ENCODE measurements at regions not wholly inside any gene's neighbourhood (a gene's known extent, or its start where the extent isn't known, plus 50 kb on each side); places are given as distances from the start of the nearest gene placed in this dataset.

- Histone ChIP-seq H3K4me3 (ENCODE audit: low read length) (no peak overlapping the region), H3K79me2 (ENCODE audit: low read length) (no peaks in the 10 kb centered on the region), H3K9me3 (ENCODE audit: low read length) (no peaks in the 10 kb centered on the region), H3K27me3 (ENCODE audit: low read length) (0 out of 2 replicates have a peak, but pooled peaks cover 2% of the 10 kb centered on the region), H3K27ac (ENCODE audit: low read length) (no peak overlapping the region), H3K4me2 (ENCODE audit: low read depth, low read length, poor library complexity, severe bottlenecking) (no peak overlapping the region), H3K4me1 (ENCODE audit: low read length) (no peaks in the 10 kb centered on the region), H2AFZ (ENCODE audit: low read length) (no peak overlapping the region), H3K36me3 (ENCODE audit: insufficient read depth, low read length) (no peaks in the 10 kb centered on the region), H4K20me1 (ENCODE audit: insufficient read depth, low read depth, low read length) (no peaks in the 10 kb centered on the region), H3K9me2 (replicated peaks; ENCODE audit: insufficient read depth, low read length) (no peaks in the 10 kb centered on the region), H3K9ac (ENCODE audit: low read length) (no peak overlapping the region)
- no peak for DNase-seq
Observed at GRCh38 chr6:79431537-79431933, 105.7 kb downstream of the LCA5 start.

GRCh38 chr6:79430913-79431536 is 106.2 kb downstream of the LCA5 start:
- Histone ChIP-seq H3K4me2 (ENCODE audit: low read depth, low read length, poor library complexity, severe bottlenecking) (no peak overlapping the region), H3K9ac (ENCODE audit: low read length) (no peak overlapping the region), H3K9me2 (replicated peaks; ENCODE audit: insufficient read depth, low read length) (no peaks in the 10 kb centered on the region), H3K27ac (ENCODE audit: low read length) (no peak overlapping the region), H3K9me3 (ENCODE audit: low read length) (no peaks in the 10 kb centered on the region), H2AFZ (ENCODE audit: low read length) (no peak overlapping the region), H3K79me2 (ENCODE audit: low read length) (no peaks in the 10 kb centered on the region), H3K36me3 (ENCODE audit: insufficient read depth, low read length) (no peaks in the 10 kb centered on the region), H3K27me3 (ENCODE audit: low read length) (0 out of 2 replicates have a peak, but pooled peaks cover 2% of the 10 kb centered on the region), H3K4me3 (ENCODE audit: low read length) (no peak overlapping the region), H4K20me1 (ENCODE audit: insufficient read depth, low read depth, low read length) (no peaks in the 10 kb centered on the region), H3K4me1 (ENCODE audit: low read length) (no peaks in the 10 kb centered on the region)
- no peak for DNase-seq

GRCh38 chr6:79427721-79428120 is 109.5 kb downstream of the LCA5 start:
- Histone ChIP-seq H3K4me1 (ENCODE audit: low read length) (no peaks in the 10 kb centered on the region), H3K79me2 (ENCODE audit: low read length) (no peaks in the 10 kb centered on the region), H3K9ac (ENCODE audit: low read length) (no peak overlapping the region), H3K27ac (ENCODE audit: low read length) (no peak overlapping the region), H3K4me2 (ENCODE audit: low read depth, low read length, poor library complexity, severe bottlenecking) (no peak overlapping the region), H2AFZ (ENCODE audit: low read length) (no peak overlapping the region), H4K20me1 (ENCODE audit: insufficient read depth, low read depth, low read length) (no peaks in the 10 kb centered on the region), H3K27me3 (ENCODE audit: low read length) (0 out of 2 replicates have a peak, but pooled peaks cover 2% of the 10 kb centered on the region), H3K9me2 (replicated peaks; ENCODE audit: insufficient read depth, low read length) (no peaks in the 10 kb centered on the region), H3K4me3 (ENCODE audit: low read length) (no peak overlapping the region), H3K9me3 (ENCODE audit: low read length) (no peaks in the 10 kb centered on the region), H3K36me3 (ENCODE audit: insufficient read depth, low read length) (no peaks in the 10 kb centered on the region)
- DNase-seq = no peak

GRCh38 chr6:79426625-79427278 is 110.5 kb downstream of the LCA5 start:
- H4K20me1 ChIP-seq (ENCODE audit: insufficient read depth, low read depth, low read length) = no peaks in the 10 kb centered on the region
- no peak overlapping the region for H3K9ac ChIP-seq (ENCODE audit: low read length)
- no peaks in the 10 kb centered on the region for H3K36me3 ChIP-seq (ENCODE audit: insufficient read depth, low read length)
- no peaks in the 10 kb centered on the region for H3K4me1 ChIP-seq (ENCODE audit: low read length)
- H3K4me3 ChIP-seq (ENCODE audit: low read length) = no peak overlapping the region
- no peaks in the 10 kb centered on the region for H3K9me3 ChIP-seq (ENCODE audit: low read length)
- H3K27me3 ChIP-seq (ENCODE audit: low read length) = 0 out of 2 replicates have a peak, but pooled peaks cover 2% of the 10 kb centered on the region
- no peaks in the 10 kb centered on the region for H3K79me2 ChIP-seq (ENCODE audit: low read length)
- H3K4me2 ChIP-seq (ENCODE audit: low read depth, low read length, poor library complexity, severe bottlenecking) = no peak overlapping the region
- no peak for DNase-seq
- H3K9me2 ChIP-seq (replicated peaks; ENCODE audit: insufficient read depth, low read length) = no peaks in the 10 kb centered on the region
- no peak overlapping the region for H3K27ac ChIP-seq (ENCODE audit: low read length)
- H2AFZ ChIP-seq (ENCODE audit: low read length) = no peak overlapping the region

GRCh38 chr6:79425589-79426311 is 111.5 kb downstream of the LCA5 start:
- Histone ChIP-seq H3K27ac (ENCODE audit: low read length) (no peak overlapping the region), H3K9me3 (ENCODE audit: low read length) (no peaks in the 10 kb centered on the region), H3K9me2 (replicated peaks; ENCODE audit: insufficient read depth, low read length) (no peaks in the 10 kb centered on the region), H3K4me2 (ENCODE audit: low read depth, low read length, poor library complexity, severe bottlenecking) (no peak overlapping the region), H3K79me2 (ENCODE audit: low read length) (no peaks in the 10 kb centered on the region), H3K27me3 (ENCODE audit: low read length) (0 out of 2 replicates have a peak, but pooled peaks cover 2% of the 10 kb centered on the region), H3K4me3 (ENCODE audit: low read length) (no peak overlapping the region), H2AFZ (ENCODE audit: low read length) (no peak overlapping the region), H4K20me1 (ENCODE audit: insufficient read depth, low read depth, low read length) (no peaks in the 10 kb centered on the region), H3K4me1 (ENCODE audit: low read length) (no peaks in the 10 kb centered on the region), H3K9ac (ENCODE audit: low read length) (no peak overlapping the region), H3K36me3 (ENCODE audit: insufficient read depth, low read length) (no peaks in the 10 kb centered on the region)
- DNase-seq = no peak

GRCh38 chr6:79423216-79423615 is 114.0 kb downstream of the LCA5 start:
- Histone ChIP-seq H3K36me3 (ENCODE audit: insufficient read depth, low read length) (no peaks in the 10 kb centered on the region), H3K4me3 (ENCODE audit: low read length) (no peak overlapping the region), H3K9ac (ENCODE audit: low read length) (no peak overlapping the region), H3K27me3 (ENCODE audit: low read length) (0 out of 2 replicates have a peak, but pooled peaks cover 2% of the 10 kb centered on the region), H3K9me2 (replicated peaks; ENCODE audit: insufficient read depth, low read length) (no peaks in the 10 kb centered on the region), H3K79me2 (ENCODE audit: low read length) (no peaks in the 10 kb centered on the region), H3K4me2 (ENCODE audit: low read depth, low read length, poor library complexity, severe bottlenecking) (no peak overlapping the region), H4K20me1 (ENCODE audit: insufficient read depth, low read depth, low read length) (no peaks in the 10 kb centered on the region), H3K9me3 (ENCODE audit: low read length) (no peaks in the 10 kb centered on the region), H2AFZ (ENCODE audit: low read length) (no peak overlapping the region), H3K4me1 (ENCODE audit: low read length) (no peaks in the 10 kb centered on the region), H3K27ac (ENCODE audit: low read length) (no peak overlapping the region)
- DNase-seq = no peak

GRCh38 chr6:79422666-79423065 is 114.6 kb downstream of the LCA5 start:
- H3K79me2 ChIP-seq (ENCODE audit: low read length) = no peaks in the 10 kb centered on the region
- no peak for DNase-seq
- H3K9me2 ChIP-seq (replicated peaks; ENCODE audit: insufficient read depth, low read length) = no peaks in the 10 kb centered on the region
- no peaks in the 10 kb centered on the region for H3K9me3 ChIP-seq (ENCODE audit: low read length)
- no peak overlapping the region for H3K9ac ChIP-seq (ENCODE audit: low read length)
- 0 out of 2 replicates have a peak, but pooled peaks cover under 1% of the 10 kb centered on the region for H3K27me3 ChIP-seq (ENCODE audit: low read length)
- no peaks in the 10 kb centered on the region for H3K36me3 ChIP-seq (ENCODE audit: insufficient read depth, low read length)
- no peak overlapping the region for H3K27ac ChIP-seq (ENCODE audit: low read length)
- H3K4me1 ChIP-seq (ENCODE audit: low read length) = no peaks in the 10 kb centered on the region
- no peak overlapping the region for H3K4me2 ChIP-seq (ENCODE audit: low read depth, low read length, poor library complexity, severe bottlenecking)
- H2AFZ ChIP-seq (ENCODE audit: low read length) = no peak overlapping the region
- H3K4me3 ChIP-seq (ENCODE audit: low read length) = no peak overlapping the region
- no peaks in the 10 kb centered on the region for H4K20me1 ChIP-seq (ENCODE audit: insufficient read depth, low read depth, low read length)

- no peaks in the 10 kb centered on the region for H3K79me2 ChIP-seq (ENCODE audit: low read length)
- no peaks in the 10 kb centered on the region for H3K9me3 ChIP-seq (ENCODE audit: low read length)
- H4K20me1 ChIP-seq (ENCODE audit: insufficient read depth, low read depth, low read length) = no peaks in the 10 kb centered on the region
- no peak overlapping the region for H2AFZ ChIP-seq (ENCODE audit: low read length)
- no peak overlapping the region for H3K4me2 ChIP-seq (ENCODE audit: low read depth, low read length, poor library complexity, severe bottlenecking)
- no peaks in the 10 kb centered on the region for H3K4me1 ChIP-seq (ENCODE audit: low read length)
- no peak overlapping the region for H3K9ac ChIP-seq (ENCODE audit: low read length)
- H3K27me3 ChIP-seq (ENCODE audit: low read length) = no peaks in the 10 kb centered on the region
- no peak overlapping the region for H3K4me3 ChIP-seq (ENCODE audit: low read length)
- H3K9me2 ChIP-seq (replicated peaks; ENCODE audit: insufficient read depth, low read length) = no peaks in the 10 kb centered on the region
- no peaks in the 10 kb centered on the region for H3K36me3 ChIP-seq (ENCODE audit: insufficient read depth, low read length)
- no peak overlapping the region for H3K27ac ChIP-seq (ENCODE audit: low read length)
- DNase-seq = no peak
Observed at GRCh38 chr6:79421707-79422484, 115.3 kb downstream of the LCA5 start.
